ENCODE measurements at regions not wholly inside any gene's neighbourhood (a gene's known extent, or its start where the extent isn't known, plus 50 kb on each side); places are given as distances from the start of the nearest gene placed in this dataset.

GRCh38 chr21:28186604-28187003, 806.1 kb downstream of the LTN1 start:
- H3K4me2 ChIP-seq (ENCODE audit: control insufficient read depth, extremely low read depth, insufficient read depth, low read depth, low read length), result no peak overlapping the region
- H3K27ac ChIP-seq (ENCODE audit: control insufficient read depth, insufficient read depth, low read length), result no peak overlapping the region
- no peaks in the 10 kb centered on the region for H4K20me1 ChIP-seq (ENCODE audit: control insufficient read depth, extremely low read depth, insufficient read depth, low read length)
- H3K9me3 ChIP-seq (ENCODE audit: control insufficient read depth, low read depth, low read length), result no peaks in the 10 kb centered on the region
- dilution Hi-C loops (cut with MboI; ENCODE audit: extremely low pct_ligation_motif_present, low sequenced_read_pairs), result no loop called here
- no peaks in the 10 kb centered on the region for H3K79me2 ChIP-seq (ENCODE audit: control insufficient read depth, insufficient read depth, low read length)
- TF ChIP-seq EZH2 (IDR thresholded peaks at IDR 0.05; ENCODE audit: low read length), result no peak
- TF ChIP-seq CTCF (optimal IDR thresholded peaks at IDR 0.05 in 1 of 3, IDR thresholded peaks at IDR 0.05 in 1 of 3, conservative IDR thresholded peaks at IDR 0.05 in 1 of 3; ENCODE audit: extremely low read depth in 1 of 3, insufficient read depth in 2 of 3, low read length in 3 of 3), result no peak
- no peak overlapping the region for H3K9ac ChIP-seq (ENCODE audit: control insufficient read depth, extremely low read depth, insufficient read depth, low read length)
- no peak for FAIRE-seq
- no peaks in the 10 kb centered on the region for H3K36me3 ChIP-seq (ENCODE audit: control insufficient read depth in 2 of 2, extremely low read depth in 1 of 2, insufficient read depth in 2 of 2, low read length in 2 of 2)
- H3K9me1 ChIP-seq (ENCODE audit: control insufficient read depth, extremely low read depth, insufficient read depth, low read length), result no peaks in the 10 kb centered on the region
- H3K27me3 ChIP-seq (ENCODE audit: control insufficient read depth, extremely low read depth, insufficient read depth, low read length), result no peaks in the 10 kb centered on the region
- DNase-seq (ENCODE audit: low read depth, low spot score), result no peak
- H3K4me3 ChIP-seq (ENCODE audit: control insufficient read depth in 2 of 3, extremely low read depth in 1 of 3, insufficient read depth in 2 of 3, low read depth in 1 of 3, low read length in 3 of 3), result no peak overlapping the region
- no peaks in the 10 kb centered on the region for H3K4me1 ChIP-seq (ENCODE audit: control insufficient read depth, extremely low read depth, insufficient read depth, low read length)
- H2AFZ ChIP-seq (ENCODE audit: control insufficient read depth, low read length), result no peak overlapping the region

GRCh38 chr21:28181730-28182129, 810.9 kb downstream of the LTN1 start:
- dilution Hi-C loops (cut with MboI; ENCODE audit: extremely low pct_ligation_motif_present, low sequenced_read_pairs), result no loop called here
- Histone ChIP-seq H3K36me3 (ENCODE audit: control insufficient read depth in 2 of 2, extremely low read depth in 1 of 2, insufficient read depth in 2 of 2, low read length in 2 of 2) (no peaks in the 10 kb centered on the region), H3K9me1 (ENCODE audit: control insufficient read depth, extremely low read depth, insufficient read depth, low read length) (no peaks in the 10 kb centered on the region), H3K79me2 (ENCODE audit: control insufficient read depth, insufficient read depth, low read length) (no peaks in the 10 kb centered on the region), H3K4me2 (ENCODE audit: control insufficient read depth, extremely low read depth, insufficient read depth, low read depth, low read length) (no peak overlapping the region), H3K27ac (ENCODE audit: control insufficient read depth, insufficient read depth, low read length) (no peak overlapping the region), H4K20me1 (ENCODE audit: control insufficient read depth, extremely low read depth, insufficient read depth, low read length) (no peaks in the 10 kb centered on the region), H3K27me3 (ENCODE audit: control insufficient read depth, extremely low read depth, insufficient read depth, low read length) (no peaks in the 10 kb centered on the region), H3K4me1 (ENCODE audit: control insufficient read depth, extremely low read depth, insufficient read depth, low read length) (no peaks in the 10 kb centered on the region), H3K9ac (ENCODE audit: control insufficient read depth, extremely low read depth, insufficient read depth, low read length) (no peak overlapping the region), H3K9me3 (ENCODE audit: control insufficient read depth, low read depth, low read length) (no peaks in the 10 kb centered on the region), H2AFZ (ENCODE audit: control insufficient read depth, low read length) (no peak overlapping the region), H3K4me3 (ENCODE audit: control insufficient read depth in 2 of 3, extremely low read depth in 1 of 3, insufficient read depth in 2 of 3, low read depth in 1 of 3, low read length in 3 of 3) (no peak overlapping the region)
- DNase-seq (ENCODE audit: low read depth, low spot score) (no peak), FAIRE-seq (no peak)
- no peak for TF ChIP-seq EZH2 (IDR thresholded peaks at IDR 0.05; ENCODE audit: low read length)
- no peak for TF ChIP-seq CTCF (optimal IDR thresholded peaks at IDR 0.05 in 1 of 3, IDR thresholded peaks at IDR 0.05 in 1 of 3, conservative IDR thresholded peaks at IDR 0.05 in 1 of 3; ENCODE audit: extremely low read depth in 1 of 3, insufficient read depth in 2 of 3, low read length in 3 of 3)
